ENCODE measurements at regions not wholly inside any gene's neighbourhood (a gene's known extent, or its start where the extent isn't known, plus 50 kb on each side); places are given as distances from the start of the nearest gene placed in this dataset.

GRCh38 chr2:134190062-134190806, 63.6 kb upstream of the MGAT5 start:
- intact Hi-C loops (cut with DNase I): no loop called here
- DNase-seq: no peak
- Histone ChIP-seq H3K27me3 (no peaks in the 10 kb centered on the region), H3K36me3 (no peaks in the 10 kb centered on the region), H3K4me3 (no peak overlapping the region), H3K4me1 (peaks cover 0 to 6% (median 0%) of the 10 kb centered on the region in 4 donors), H3K9me3 (no peaks in the 10 kb centered on the region), H3K27ac (no peak overlapping the region)
- no peak for TF ChIP-seq POLR2A (IDR thresholded peaks at IDR 0.05)
- TF ChIP-seq POLR2AphosphoS5 (IDR thresholded peaks at IDR 0.05): no peak
- WGBS, 2 donors: 93 to 95% methylated on average over 4 of the region's 4 CpGs

GRCh38 chr2:134190807-134191203, 63.1 kb upstream of the MGAT5 start:
- no peak overlapping the region for H3K27ac ChIP-seq
- no peaks in the 10 kb centered on the region for H3K9me3 ChIP-seq
- H3K4me1 ChIP-seq: peaks cover 0 to 6% (median 0%) of the 10 kb centered on the region in 4 donors
- intact Hi-C loops (cut with DNase I): no loop called here
- H3K27me3 ChIP-seq: no peaks in the 10 kb centered on the region
- H3K4me3 ChIP-seq: no peak overlapping the region
- DNase-seq: no peak
- WGBS, 2 donors: 96 to 97% methylated on average over 8 of the region's 8 CpGs
- H3K36me3 ChIP-seq: no peaks in the 10 kb centered on the region
- TF ChIP-seq EP300 (IDR thresholded peaks at IDR 0.05) (no peak), POLR2A (IDR thresholded peaks at IDR 0.05) (no peak), CTCF (IDR thresholded peaks at IDR 0.05) (no peak), POLR2AphosphoS5 (IDR thresholded peaks at IDR 0.05) (no peak)

GRCh38 chr2:134191835-134192234, 62.0 kb upstream of the MGAT5 start:
- TF ChIP-seq EP300 (IDR thresholded peaks at IDR 0.05): no peak
- TF ChIP-seq POLR2A (IDR thresholded peaks at IDR 0.05): no peak
- TF ChIP-seq POLR2AphosphoS5 (IDR thresholded peaks at IDR 0.05): no peak
- H3K27ac ChIP-seq: no peak overlapping the region
- H3K4me3 ChIP-seq: no peak overlapping the region
- no peaks in the 10 kb centered on the region for H3K36me3 ChIP-seq
- intact Hi-C loops (cut with DNase I): no loop called here
- no peak for DNase-seq
- WGBS, 2 donors: 99% methylated on average over 36 of the region's 36 CpGs
- H3K4me1 ChIP-seq: peaks cover 0 to 6% (median 0%) of the 10 kb centered on the region in 4 donors
- no peaks in the 10 kb centered on the region for H3K27me3 ChIP-seq
- H3K9me3 ChIP-seq: no peaks in the 10 kb centered on the region

- intact Hi-C loops (cut with DNase I): no loop called here
- Histone ChIP-seq H3K27ac (no peak overlapping the region), H3K4me1 (peaks cover 0 to 10% (median under 1%) of the 10 kb centered on the region in 4 donors), H3K36me3 (no peaks in the 10 kb centered on the region), H3K4me3 (no peak overlapping the region), H3K9me3 (no peaks in the 10 kb centered on the region), H3K27me3 (no peaks in the 10 kb centered on the region)
- WGBS, 2 donors: 85 to 95% methylated on average over 1 of the region's 1 CpG
- no peak for DNase-seq
- TF ChIP-seq EP300 (IDR thresholded peaks at IDR 0.05) (no peak), POLR2AphosphoS5 (IDR thresholded peaks at IDR 0.05) (no peak), CTCF (IDR thresholded peaks at IDR 0.05) (no peak), POLR2A (IDR thresholded peaks at IDR 0.05) (no peak)
These were observed 60.9 kb upstream of the MGAT5 start for GRCh38 chr2:134193006-134193405.

GRCh38 chr2:134194519-134194918, 59.4 kb upstream of the MGAT5 start:
- Histone ChIP-seq H3K27ac (no peak overlapping the region), H3K4me3 (no peak overlapping the region), H3K9me3 (no peaks in the 10 kb centered on the region), H3K27me3 (no peaks in the 10 kb centered on the region), H3K4me1 (peaks cover 0 to 10% (median 2%) of the 10 kb centered on the region in 4 donors), H3K36me3 (no peaks in the 10 kb centered on the region)
- no peak for DNase-seq
- intact Hi-C loops (cut with DNase I): no loop called here
- TF ChIP-seq CTCF (IDR thresholded peaks at IDR 0.05): no peak
- no peak for TF ChIP-seq POLR2AphosphoS5 (IDR thresholded peaks at IDR 0.05)
- no peak for TF ChIP-seq POLR2A (IDR thresholded peaks at IDR 0.05)
- no peak for TF ChIP-seq EP300 (IDR thresholded peaks at IDR 0.05)
- WGBS, 2 donors: 94 to 98% methylated on average over 5 of the region's 5 CpGs
